ENCODE measurements at regions not wholly inside any gene's neighbourhood (a gene's known extent, or its start where the extent isn't known, plus 50 kb on each side); places are given as distances from the start of the nearest gene placed in this dataset.
"Not testable (repeated sequence)": the region's sequence is repeated elsewhere in the genome, so short reads cannot be mapped to it uniquely, and the experiment has no call there.

- intact Hi-C loops (cut with micrococcal nuclease): no loop called here
- DNase-seq (no peak), ATAC-seq (ENCODE audit: low read depth) (no peak)
- CTCF ChIA-PET: no interaction called here
- H3K4me3 Mint-ChIP-seq: no peak overlapping the region
- H3K36me3 Mint-ChIP-seq (ENCODE audit: low read depth): no peaks in the 10 kb centered on the region
- peaks cover 17% of the 10 kb centered on the region for H3K27me3 Mint-ChIP-seq
- no peaks in the 10 kb centered on the region for H3K4me1 Mint-ChIP-seq
- H3K9me3 Mint-ChIP-seq: peaks cover 11% of the 10 kb centered on the region
- no peak for TF ChIP-seq CTCF (IDR thresholded peaks at IDR 0.05)
- POLR2A ChIA-PET: no interaction called here
- H3K27ac Mint-ChIP-seq: no peak overlapping the region
Measured at GRCh38 chr15:34490417-34491193, 53.0 kb upstream of the GOLGA8A start.

- intact Hi-C loops (cut with micrococcal nuclease); POLR2A ChIA-PET; H3K4me1 Mint-ChIP-seq; H3K4me3 Mint-ChIP-seq; CTCF ChIA-PET; ATAC-seq (ENCODE audit: low read depth); H3K36me3 Mint-ChIP-seq (ENCODE audit: low read depth); DNase-seq; H3K27ac Mint-ChIP-seq: not testable (repeated sequence)
- Mint-ChIP-seq H3K27me3 (peaks cover 19% of the 10 kb centered on the region), H3K9me3 (peaks cover 11% of the 10 kb centered on the region)
Measured at GRCh38 chr15:34488973-34489959, 51.7 kb upstream of the GOLGA8A start.

All from activated B cell treated with CpG ODN at 0.5 μM for 24 hours (primary cell).